ENCODE measurements at regions not wholly inside any gene's neighbourhood (a gene's known extent, or its start where the extent isn't known, plus 50 kb on each side); places are given as distances from the start of the nearest gene placed in this dataset.

DNA sequence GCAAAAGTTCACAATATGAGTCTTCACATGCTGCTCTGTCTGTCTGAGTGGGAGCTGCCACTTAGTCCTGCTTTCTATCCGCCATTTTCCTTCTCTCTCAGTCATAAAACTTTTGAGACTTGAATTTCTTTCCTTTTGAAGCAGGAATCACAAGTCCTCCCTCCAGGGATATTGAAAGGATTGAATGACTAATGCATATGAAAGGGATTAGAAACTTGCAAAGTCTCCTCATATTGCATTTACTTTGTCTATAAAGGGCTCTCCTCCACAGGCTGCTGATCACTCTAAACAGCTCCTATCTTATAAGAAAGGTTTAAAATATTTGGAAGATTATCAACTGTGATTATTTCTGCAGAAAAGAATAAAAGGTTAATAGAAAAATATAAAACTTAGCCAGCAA is 879.1 kb downstream of the ARAP2 start:
- FAIRE-seq: no peak

DNA sequence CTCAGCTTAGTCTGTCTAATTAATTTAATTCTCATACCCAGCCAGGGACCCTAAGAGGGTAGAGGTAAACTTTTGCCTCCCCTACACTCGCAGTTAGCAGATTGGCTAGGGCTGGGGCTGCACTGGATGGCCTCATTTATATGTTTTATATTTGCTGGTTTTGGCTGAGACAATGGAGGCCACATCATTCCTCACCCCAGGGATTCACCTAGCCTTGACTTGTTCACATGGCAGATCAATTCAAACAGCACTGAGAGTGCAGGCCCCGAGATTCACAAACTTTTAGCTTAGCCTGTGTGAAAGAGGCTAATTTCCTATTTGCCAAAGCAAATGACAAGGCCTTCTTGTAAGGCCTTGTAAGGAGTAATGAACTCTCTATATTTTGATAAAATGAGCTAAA is 844.4 kb downstream of the ARAP2 start:
- WGBS (ENCODE audit: missing lambda C conversion rate): 33% methylated on average over 2 of the region's 2 CpGs
- Histone ChIP-seq H3K9me3 (no peaks in the 10 kb centered on the region), H3K4me1 (no peaks in the 10 kb centered on the region), H3K4me2 (no peak overlapping the region), H3K27ac (no peak overlapping the region), H3K4me3 (no peak overlapping the region)
- POLR2A ChIA-PET: no interaction called here
- ATAC-seq: no peak
- CTCF ChIA-PET: no interaction called here
- no peak for DNase-seq (ENCODE audit: low read depth in 1 of 2, low spot score in 1 of 2)
- FAIRE-seq: no peak
- TF ChIP-seq ZSCAN20 (CRISPR knock-in tag; IDR thresholded peaks at IDR 0.05) (no peak), RAD21 (conservative IDR thresholded peaks at IDR 0.05 in 1 of 2, IDR thresholded peaks at IDR 0.05 in 1 of 2) (no peak), MYC (IDR thresholded peaks at IDR 0.05; ENCODE audit: borderline replicate concordance, low read length) (no peak), TP53 (CRISPR knock-in tag; IDR thresholded peaks at IDR 0.05) (no peak), FOXS1 (CRISPR knock-in tag; IDR thresholded peaks at IDR 0.05) (no peak), KDM1A (IDR thresholded peaks at IDR 0.05; ENCODE audit: low read depth) (no peak), PHF8 (IDR thresholded peaks at IDR 0.05; ENCODE audit: borderline replicate concordance, low read depth) (no peak), MAZ (IDR thresholded peaks at IDR 0.05; ENCODE audit: borderline replicate concordance, low read depth, low read length) (no peak), KDM5A (IDR thresholded peaks at IDR 0.05) (no peak), ZC3H11A (IDR thresholded peaks at IDR 0.05) (no peak), FOSB (CRISPR knock-in tag; IDR thresholded peaks at IDR 0.05) (no peak), MAFK (IDR thresholded peaks at IDR 0.05; ENCODE audit: partially characterized antibody) (no peak)
- TF ChIP-seq, protein P1, sequence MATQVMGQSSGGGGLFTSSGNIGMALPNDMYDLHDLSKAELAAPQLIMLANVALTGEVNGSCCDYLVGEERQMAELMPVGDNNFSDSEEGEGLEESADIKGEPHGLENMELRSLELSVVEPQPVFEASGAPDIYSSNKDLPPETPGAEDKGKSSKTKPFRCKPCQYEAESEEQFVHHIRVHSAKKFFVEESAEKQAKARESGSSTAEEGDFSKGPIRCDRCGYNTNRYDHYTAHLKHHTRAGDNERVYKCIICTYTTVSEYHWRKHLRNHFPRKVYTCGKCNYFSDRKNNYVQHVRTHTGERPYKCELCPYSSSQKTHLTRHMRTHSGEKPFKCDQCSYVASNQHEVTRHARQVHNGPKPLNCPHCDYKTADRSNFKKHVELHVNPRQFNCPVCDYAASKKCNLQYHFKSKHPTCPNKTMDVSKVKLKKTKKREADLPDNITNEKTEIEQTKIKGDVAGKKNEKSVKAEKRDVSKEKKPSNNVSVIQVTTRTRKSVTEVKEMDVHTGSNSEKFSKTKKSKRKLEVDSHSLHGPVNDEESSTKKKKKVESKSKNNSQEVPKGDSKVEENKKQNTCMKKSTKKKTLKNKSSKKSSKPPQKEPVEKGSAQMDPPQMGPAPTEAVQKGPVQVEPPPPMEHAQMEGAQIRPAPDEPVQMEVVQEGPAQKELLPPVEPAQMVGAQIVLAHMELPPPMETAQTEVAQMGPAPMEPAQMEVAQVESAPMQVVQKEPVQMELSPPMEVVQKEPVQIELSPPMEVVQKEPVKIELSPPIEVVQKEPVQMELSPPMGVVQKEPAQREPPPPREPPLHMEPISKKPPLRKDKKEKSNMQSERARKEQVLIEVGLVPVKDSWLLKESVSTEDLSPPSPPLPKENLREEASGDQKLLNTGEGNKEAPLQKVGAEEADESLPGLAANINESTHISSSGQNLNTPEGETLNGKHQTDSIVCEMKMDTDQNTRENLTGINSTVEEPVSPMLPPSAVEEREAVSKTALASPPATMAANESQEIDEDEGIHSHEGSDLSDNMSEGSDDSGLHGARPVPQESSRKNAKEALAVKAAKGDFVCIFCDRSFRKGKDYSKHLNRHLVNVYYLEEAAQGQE (IDR thresholded peaks at IDR 0.05): no peak

More for the DNA sequence above, 879.1 kb downstream of the ARAP2 start:
- no peak overlapping the region for H3K4me2 ChIP-seq
- H3K4me3 ChIP-seq: no peak overlapping the region
- TF ChIP-seq MYC (IDR thresholded peaks at IDR 0.05; ENCODE audit: borderline replicate concordance, low read length): no peak
- TF ChIP-seq, protein P2, sequence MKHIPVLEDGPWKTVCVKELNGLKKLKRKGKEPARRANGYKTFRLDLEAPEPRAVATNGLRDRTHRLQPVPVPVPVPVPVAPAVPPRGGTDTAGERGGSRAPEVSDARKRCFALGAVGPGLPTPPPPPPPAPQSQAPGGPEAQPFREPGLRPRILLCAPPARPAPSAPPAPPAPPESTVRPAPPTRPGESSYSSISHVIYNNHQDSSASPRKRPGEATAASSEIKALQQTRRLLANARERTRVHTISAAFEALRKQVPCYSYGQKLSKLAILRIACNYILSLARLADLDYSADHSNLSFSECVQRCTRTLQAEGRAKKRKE (CRISPR knock-in tag; IDR thresholded peaks at IDR 0.05; ENCODE audit: low read depth): no peak
- no peak for TF ChIP-seq ESRRA (IDR thresholded peaks at IDR 0.05; ENCODE audit: borderline replicate concordance, low read length)
- TF ChIP-seq RAD21 (conservative IDR thresholded peaks at IDR 0.05 in 1 of 2, IDR thresholded peaks at IDR 0.05 in 1 of 2): no peak
- TF ChIP-seq CHD4 (IDR thresholded peaks at IDR 0.05; ENCODE audit: borderline replicate concordance): no peak
- TF ChIP-seq, protein P3, sequence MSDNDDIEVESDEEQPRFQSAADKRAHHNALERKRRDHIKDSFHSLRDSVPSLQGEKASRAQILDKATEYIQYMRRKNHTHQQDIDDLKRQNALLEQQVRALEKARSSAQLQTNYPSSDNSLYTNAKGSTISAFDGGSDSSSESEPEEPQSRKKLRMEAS (IDR thresholded peaks at IDR 0.05): no peak
- no peak for TF ChIP-seq CBX8 (IDR thresholded peaks at IDR 0.05)
- TF ChIP-seq, protein P4, sequence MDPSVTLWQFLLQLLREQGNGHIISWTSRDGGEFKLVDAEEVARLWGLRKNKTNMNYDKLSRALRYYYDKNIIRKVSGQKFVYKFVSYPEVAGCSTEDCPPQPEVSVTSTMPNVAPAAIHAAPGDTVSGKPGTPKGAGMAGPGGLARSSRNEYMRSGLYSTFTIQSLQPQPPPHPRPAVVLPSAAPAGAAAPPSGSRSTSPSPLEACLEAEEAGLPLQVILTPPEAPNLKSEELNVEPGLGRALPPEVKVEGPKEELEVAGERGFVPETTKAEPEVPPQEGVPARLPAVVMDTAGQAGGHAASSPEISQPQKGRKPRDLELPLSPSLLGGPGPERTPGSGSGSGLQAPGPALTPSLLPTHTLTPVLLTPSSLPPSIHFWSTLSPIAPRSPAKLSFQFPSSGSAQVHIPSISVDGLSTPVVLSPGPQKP (IDR thresholded peaks at IDR 0.05; ENCODE audit: low read depth, low read length): no peak
- no peak for TF ChIP-seq JUNB (IDR thresholded peaks at IDR 0.05)
- TF ChIP-seq, protein P1 (IDR thresholded peaks at IDR 0.05): no peak
- TF ChIP-seq, protein P5, sequence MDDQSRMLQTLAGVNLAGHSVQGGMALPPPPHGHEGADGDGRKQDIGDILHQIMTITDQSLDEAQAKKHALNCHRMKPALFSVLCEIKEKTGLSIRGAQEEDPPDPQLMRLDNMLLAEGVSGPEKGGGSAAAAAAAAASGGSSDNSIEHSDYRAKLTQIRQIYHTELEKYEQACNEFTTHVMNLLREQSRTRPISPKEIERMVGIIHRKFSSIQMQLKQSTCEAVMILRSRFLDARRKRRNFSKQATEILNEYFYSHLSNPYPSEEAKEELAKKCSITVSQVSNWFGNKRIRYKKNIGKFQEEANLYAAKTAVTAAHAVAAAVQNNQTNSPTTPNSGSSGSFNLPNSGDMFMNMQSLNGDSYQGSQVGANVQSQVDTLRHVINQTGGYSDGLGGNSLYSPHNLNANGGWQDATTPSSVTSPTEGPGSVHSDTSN (IDR thresholded peaks at IDR 0.05): no peak
- TF ChIP-seq JUN (IDR thresholded peaks at IDR 0.05): no peak
- TF ChIP-seq, protein P6, sequence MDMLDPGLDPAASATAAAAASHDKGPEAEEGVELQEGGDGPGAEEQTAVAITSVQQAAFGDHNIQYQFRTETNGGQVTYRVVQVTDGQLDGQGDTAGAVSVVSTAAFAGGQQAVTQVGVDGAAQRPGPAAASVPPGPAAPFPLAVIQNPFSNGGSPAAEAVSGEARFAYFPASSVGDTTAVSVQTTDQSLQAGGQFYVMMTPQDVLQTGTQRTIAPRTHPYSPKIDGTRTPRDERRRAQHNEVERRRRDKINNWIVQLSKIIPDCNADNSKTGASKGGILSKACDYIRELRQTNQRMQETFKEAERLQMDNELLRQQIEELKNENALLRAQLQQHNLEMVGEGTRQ (IDR thresholded peaks at IDR 0.05): no peak
- no peak for TF ChIP-seq MAFK (IDR thresholded peaks at IDR 0.05; ENCODE audit: partially characterized antibody)
- TF ChIP-seq HDAC2 (IDR thresholded peaks at IDR 0.05): no peak
- WGBS (ENCODE audit: missing lambda C conversion rate): 47% methylated on average over 1 of the region's 1 CpG
- ATAC-seq: no peak
- no peaks in the 10 kb centered on the region for H3K9me3 ChIP-seq
- no peak overlapping the region for H3K27ac ChIP-seq
- no peaks in the 10 kb centered on the region for H3K4me1 ChIP-seq
- DNase-seq (ENCODE audit: low read depth in 1 of 2, low spot score in 1 of 2): no peak
- POLR2A ChIA-PET: no interaction called here
- CTCF ChIA-PET: no interaction called here
